IPS DF 6.9 (cell line): ENCODE measurements at regions not wholly inside any gene's neighbourhood (a gene's known extent, or its start where the extent isn't known, plus 50 kb on each side); places are given as distances from the start of the nearest gene placed in this dataset.

ENCODE experiments used
- DNase-seq: peaks from one replicate; pipeline ENCODE4 v3.0.0-alpha.2; 2013; ENCODE audit warnings: low read depth, low spot score
- H3K27ac ChIP-seq: one replicate; pipeline ENCODE4 v1.5.1; 2013; ENCODE audit warnings: low read length, control low read depth
- H3K27me3 ChIP-seq: 2 replicates; pipeline ENCODE4 v1.6.1; 2013; ENCODE audit warnings: mild to moderate bottlenecking, low read length; ENCODE audit not compliant: control insufficient read depth, insufficient read depth
- H3K36me3 ChIP-seq: 2 replicates; pipeline ENCODE4 v1.6.1; 2013; ENCODE audit warnings: low read length; ENCODE audit not compliant: control insufficient read depth, insufficient read depth
- H3K4me1 ChIP-seq: 2 replicates; pipeline ENCODE4 v1.6.1; 2013; ENCODE audit warnings: low read length; ENCODE audit not compliant: control insufficient read depth, insufficient read depth
- H3K4me3 ChIP-seq: 2 replicates; pipeline ENCODE4 v1.5.1; 2013; ENCODE audit warnings: mild to moderate bottlenecking, low read length
- H3K9me3 ChIP-seq: 2 replicates; pipeline ENCODE4 v1.6.1; 2013; ENCODE audit warnings: low read length, inconsistent platforms; ENCODE audit not compliant: control insufficient read depth, insufficient read depth
- WGBS: extraction: QIAGEN DNeasy Blood & Tissue Kit; methylation state at CpG from one replicate; pipeline ENCODE4 v1.1.7; 2013; ENCODE audit warnings: mixed read lengths, missing lambda C conversion rate; ENCODE audit not compliant: insufficient read length, insufficient coverage; 5-methylcytosine and 5-hydroxymethylcytosine counted together

DNA sequence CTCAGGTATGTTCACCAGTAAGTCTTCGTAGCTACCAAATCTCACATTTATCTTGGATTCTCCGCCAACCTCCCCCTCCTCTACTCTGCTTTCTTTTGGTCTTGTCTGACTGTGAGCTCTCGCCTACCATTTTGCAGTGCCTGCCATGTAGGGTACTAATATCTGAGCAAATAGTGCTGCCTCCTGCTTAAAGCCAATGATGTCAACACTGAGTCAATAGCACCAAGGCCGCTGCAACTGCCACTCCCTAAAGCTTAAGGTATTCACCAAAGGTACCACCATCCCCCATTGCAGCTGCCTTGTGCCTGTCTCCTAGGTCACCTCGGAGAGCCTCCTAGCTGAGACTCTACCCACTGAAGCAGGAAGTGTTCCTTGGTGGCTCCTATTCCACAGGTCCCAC lies 114.8 kb upstream of the FUT8 start:
- no peaks in the 10 kb centered on the region for H3K9me3 ChIP-seq
- DNase-seq, result no peak
- no peak overlapping the region for H3K4me3 ChIP-seq
- no CpG with 5 or more reads among the region's 5 CpGs for WGBS
- H3K4me1 ChIP-seq, result no peaks in the 10 kb centered on the region
- H3K27ac ChIP-seq, result no peak overlapping the region
- 0 out of 2 replicates have a peak, but pooled peaks cover 2% of the 10 kb centered on the region for H3K27me3 ChIP-seq
- no peaks in the 10 kb centered on the region for H3K36me3 ChIP-seq

DNA sequence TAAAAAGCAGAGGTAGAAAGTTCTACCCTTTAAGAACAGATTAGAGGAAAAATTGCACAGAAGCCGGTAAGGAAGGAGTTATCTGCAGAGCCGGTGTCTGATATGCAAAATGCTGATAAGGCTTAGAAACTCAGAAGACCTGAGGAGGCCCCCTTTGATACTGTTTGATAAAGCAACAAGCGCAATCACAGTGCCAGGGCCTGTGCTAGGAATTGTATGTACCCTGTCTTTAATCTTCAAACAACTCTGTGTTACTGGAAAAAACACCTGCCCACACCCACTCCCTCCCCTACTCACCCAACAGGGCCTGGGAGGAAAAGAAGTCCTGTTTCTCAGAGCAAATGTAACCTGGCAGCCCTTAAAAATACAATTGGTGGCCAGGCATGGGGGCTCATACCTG lies 112.7 kb upstream of the FUT8 start:
- Histone ChIP-seq H3K36me3 (no peaks in the 10 kb centered on the region), H3K27me3 (0 out of 2 replicates have a peak, but pooled peaks cover 2% of the 10 kb centered on the region), H3K4me1 (no peaks in the 10 kb centered on the region), H3K9me3 (no peaks in the 10 kb centered on the region), H3K27ac (no peak overlapping the region), H3K4me3 (no peak overlapping the region)
- no peak for DNase-seq
- WGBS, result no CpG with 5 or more reads among the region's 3 CpGs

DNA sequence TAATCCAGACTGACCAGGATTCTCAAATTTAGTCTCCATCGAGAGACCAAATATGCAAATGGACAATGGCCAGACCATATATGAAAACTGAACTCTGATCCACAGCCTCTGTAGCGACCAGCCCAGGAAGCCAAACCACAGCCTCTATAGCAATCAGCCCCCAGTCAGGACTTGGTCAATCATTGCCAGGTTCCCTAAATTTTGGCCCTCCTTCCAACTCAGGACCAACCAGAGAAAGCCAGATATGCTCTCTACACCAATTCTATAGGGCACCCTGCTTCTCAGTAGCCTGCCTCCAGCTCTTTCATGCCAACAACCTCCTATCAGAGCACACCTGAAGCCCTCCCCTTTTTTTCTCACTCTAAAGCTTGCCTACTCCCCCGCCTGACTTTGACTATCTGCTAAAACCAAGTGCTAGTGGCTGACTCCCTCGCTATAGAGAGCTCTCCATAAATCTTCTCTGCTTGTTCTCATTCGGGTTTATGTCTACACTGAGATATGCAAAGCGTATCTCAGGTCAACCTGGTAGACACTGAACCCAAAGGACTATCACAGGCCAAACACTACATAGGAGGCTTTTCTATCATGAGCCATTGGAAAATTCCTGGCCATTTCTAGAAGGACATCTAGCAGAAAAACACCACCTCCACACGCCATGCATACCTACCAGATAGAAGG lies 110.5 kb upstream of the FUT8 start:
- Histone ChIP-seq H3K36me3 (no peaks in the 10 kb centered on the region), H3K27me3 (0 out of 2 replicates have a peak, but pooled peaks cover 2% of the 10 kb centered on the region), H3K27ac (no peak overlapping the region), H3K9me3 (no peaks in the 10 kb centered on the region), H3K4me3 (no peak overlapping the region), H3K4me1 (no peaks in the 10 kb centered on the region)
- DNase-seq, result no peak
- WGBS, result no CpG with 5 or more reads among the region's 7 CpGs

- no CpG with 5 or more reads among the region's 7 CpGs for WGBS
These were observed 109.8 kb upstream of the FUT8 start for GRCh38 chr14:65302571-65303189.

DNA sequence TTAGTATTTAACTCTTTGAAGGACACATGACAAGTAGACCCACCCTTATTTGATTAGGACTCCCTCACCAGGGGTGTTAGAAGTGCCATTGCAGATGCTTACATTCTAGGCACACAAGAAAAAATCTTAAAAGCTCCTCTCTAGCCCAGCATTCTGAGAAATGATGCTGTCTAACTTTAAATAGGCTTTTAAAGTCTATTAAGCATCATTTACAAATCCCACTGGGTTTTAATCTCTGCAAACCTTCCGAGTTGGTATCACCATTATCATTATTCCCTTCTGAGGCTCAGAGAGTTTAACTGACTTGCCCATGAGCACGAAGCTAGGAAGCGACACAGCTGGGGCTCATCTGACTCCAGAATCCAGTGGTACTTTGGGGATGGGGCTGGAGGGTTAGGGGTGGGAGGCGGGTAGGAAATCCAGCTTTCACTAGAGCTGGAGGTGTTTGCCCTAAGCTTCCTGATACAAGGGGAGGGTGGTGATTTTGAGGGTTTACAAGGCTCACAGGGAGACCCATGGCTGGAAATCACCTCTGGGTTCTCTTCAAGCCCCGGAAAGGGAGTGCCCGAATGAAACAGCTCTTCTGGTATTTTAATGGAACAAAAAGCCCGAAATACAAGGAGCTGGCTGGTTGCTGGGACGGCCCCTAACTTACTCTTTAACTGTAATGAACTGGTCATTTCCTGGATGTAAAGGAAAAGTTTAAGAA lies 109.2 kb upstream of the FUT8 start:
- H3K27ac ChIP-seq, result no peak overlapping the region

More at GRCh38 chr14:65302571-65303189, 109.8 kb upstream of the FUT8 start:
- Histone ChIP-seq H3K36me3 (no peaks in the 10 kb centered on the region), H3K27me3 (0 out of 2 replicates have a peak, but pooled peaks cover 2% of the 10 kb centered on the region), H3K9me3 (no peaks in the 10 kb centered on the region), H3K27ac (no peak overlapping the region), H3K4me1 (no peaks in the 10 kb centered on the region), H3K4me3 (no peak overlapping the region)
- no peak for DNase-seq

GRCh38 chr14:65303899-65304222 lies 108.7 kb upstream of the FUT8 start:
- DNase-seq, result no peak
- no peaks in the 10 kb centered on the region for H3K4me1 ChIP-seq
- no peaks in the 10 kb centered on the region for H3K36me3 ChIP-seq
- 0 out of 2 replicates have a peak, but pooled peaks cover 2% of the 10 kb centered on the region for H3K27me3 ChIP-seq
- WGBS, result no CpG with 5 or more reads among the region's 6 CpGs
- H3K27ac ChIP-seq, result no peak overlapping the region
- H3K9me3 ChIP-seq, result no peaks in the 10 kb centered on the region
- H3K4me3 ChIP-seq, result no peak overlapping the region

More for the DNA sequence above, 109.2 kb upstream of the FUT8 start:
- H3K27me3 ChIP-seq, result 0 out of 2 replicates have a peak, but pooled peaks cover 2% of the 10 kb centered on the region
- no peaks in the 10 kb centered on the region for H3K36me3 ChIP-seq
- no peak for DNase-seq
- H3K9me3 ChIP-seq, result no peaks in the 10 kb centered on the region
- no peaks in the 10 kb centered on the region for H3K4me1 ChIP-seq
- WGBS, result no CpG with 5 or more reads among the region's 8 CpGs
- no peak overlapping the region for H3K4me3 ChIP-seq

GRCh38 chr14:65304239-65304638 lies 108.3 kb upstream of the FUT8 start:
- WGBS, result no CpG with 5 or more reads among the region's 4 CpGs
- Histone ChIP-seq H3K27me3 (0 out of 2 replicates have a peak, but pooled peaks cover 2% of the 10 kb centered on the region), H3K4me3 (no peak overlapping the region), H3K9me3 (no peaks in the 10 kb centered on the region), H3K4me1 (no peaks in the 10 kb centered on the region), H3K27ac (no peak overlapping the region), H3K36me3 (no peaks in the 10 kb centered on the region)
- DNase-seq, result no peak

- no peaks in the 10 kb centered on the region for H3K36me3 ChIP-seq
- H3K4me3 ChIP-seq, result no peak overlapping the region
- no peaks in the 10 kb centered on the region for H3K9me3 ChIP-seq
- WGBS, result no CpG with 5 or more reads among the region's 2 CpGs
- no peaks in the 10 kb centered on the region for H3K4me1 ChIP-seq
- H3K27ac ChIP-seq, result no peak overlapping the region
- DNase-seq, result no peak
- H3K27me3 ChIP-seq, result 0 out of 2 replicates have a peak, but pooled peaks cover 2% of the 10 kb centered on the region
These were observed 107.6 kb upstream of the FUT8 start for GRCh38 chr14:65304963-65305362.

DNA sequence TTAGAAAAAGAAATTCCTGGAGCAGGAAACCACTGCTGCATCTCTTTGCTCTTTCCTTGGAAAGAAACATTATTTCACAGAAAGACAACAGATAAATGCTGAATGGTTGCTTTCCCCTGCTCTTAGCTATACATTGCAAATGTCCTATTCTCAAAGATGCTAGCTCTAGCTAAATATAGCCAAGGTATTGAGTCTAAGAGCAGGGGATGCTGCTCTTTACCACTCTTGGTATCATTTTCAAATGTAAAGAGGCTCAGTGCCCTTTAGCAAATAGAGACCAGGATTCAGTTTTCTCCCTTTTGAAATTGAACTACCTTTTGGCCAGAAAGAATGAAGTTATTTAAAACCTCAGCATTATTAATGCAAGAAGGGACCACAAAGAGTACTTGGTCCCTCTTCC lies 104.0 kb upstream of the FUT8 start:
- Histone ChIP-seq H3K4me1 (0 out of 2 replicates have a peak, but pooled peaks cover 1% of the 10 kb centered on the region), H3K36me3 (no peaks in the 10 kb centered on the region), H3K9me3 (no peaks in the 10 kb centered on the region), H3K27me3 (no peaks in the 10 kb centered on the region), H3K4me3 (no peak overlapping the region), H3K27ac (no peak overlapping the region)
- no peak for DNase-seq

DNA sequence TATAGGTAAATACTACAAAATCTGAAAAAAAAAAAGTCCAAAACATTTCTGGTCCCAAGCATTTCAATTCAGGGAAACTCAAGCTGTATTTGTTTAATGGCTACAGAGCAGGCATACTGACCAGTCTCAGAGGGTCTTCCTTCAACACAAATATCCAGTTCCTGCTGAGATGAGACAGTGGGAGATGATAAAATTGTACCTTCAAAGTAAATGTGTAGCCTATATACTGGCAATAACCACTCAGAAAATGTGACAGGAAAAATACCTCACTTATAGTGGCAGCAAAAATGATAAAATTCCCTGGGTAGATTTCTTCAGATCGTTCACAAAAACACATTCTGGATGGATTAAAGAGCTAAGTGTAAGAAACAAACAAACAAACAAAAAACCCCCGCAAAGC lies 102.0 kb upstream of the FUT8 start:
- H3K4me3 ChIP-seq, result no peak overlapping the region
- no peaks in the 10 kb centered on the region for H3K27me3 ChIP-seq
- no peak overlapping the region for H3K27ac ChIP-seq
- DNase-seq, result no peak
- no peaks in the 10 kb centered on the region for H3K9me3 ChIP-seq
- no CpG with 5 or more reads among the region's 2 CpGs for WGBS
- 0 out of 2 replicates have a peak, but pooled peaks cover 1% of the 10 kb centered on the region for H3K4me1 ChIP-seq
- H3K36me3 ChIP-seq, result no peaks in the 10 kb centered on the region
